ENCODE measurements at regions not wholly inside any gene's neighbourhood (a gene's known extent, or its start where the extent isn't known, plus 50 kb on each side); places are given as distances from the start of the nearest gene placed in this dataset.

DNA sequence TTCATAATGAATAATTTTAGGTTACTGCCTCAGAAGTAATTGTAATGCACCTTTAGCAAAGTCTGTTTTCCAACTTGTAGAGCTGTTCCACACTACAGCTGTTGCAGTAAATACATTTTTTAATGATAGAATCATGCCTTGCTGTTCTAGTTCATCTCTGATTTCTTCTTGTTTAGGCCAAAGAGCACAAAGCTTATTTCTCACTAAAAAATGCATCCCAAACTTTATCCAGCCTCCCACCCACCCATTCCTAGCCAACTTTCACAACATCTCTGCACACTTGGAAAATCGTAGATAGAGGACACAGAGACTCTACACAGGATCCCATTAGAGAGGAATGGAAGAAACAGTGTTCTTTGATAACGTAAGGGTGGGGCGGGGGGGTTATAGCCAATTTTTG is 252.2 kb upstream of the DYNLRB2 start (continued):
- TF ChIP-seq, protein P1, sequence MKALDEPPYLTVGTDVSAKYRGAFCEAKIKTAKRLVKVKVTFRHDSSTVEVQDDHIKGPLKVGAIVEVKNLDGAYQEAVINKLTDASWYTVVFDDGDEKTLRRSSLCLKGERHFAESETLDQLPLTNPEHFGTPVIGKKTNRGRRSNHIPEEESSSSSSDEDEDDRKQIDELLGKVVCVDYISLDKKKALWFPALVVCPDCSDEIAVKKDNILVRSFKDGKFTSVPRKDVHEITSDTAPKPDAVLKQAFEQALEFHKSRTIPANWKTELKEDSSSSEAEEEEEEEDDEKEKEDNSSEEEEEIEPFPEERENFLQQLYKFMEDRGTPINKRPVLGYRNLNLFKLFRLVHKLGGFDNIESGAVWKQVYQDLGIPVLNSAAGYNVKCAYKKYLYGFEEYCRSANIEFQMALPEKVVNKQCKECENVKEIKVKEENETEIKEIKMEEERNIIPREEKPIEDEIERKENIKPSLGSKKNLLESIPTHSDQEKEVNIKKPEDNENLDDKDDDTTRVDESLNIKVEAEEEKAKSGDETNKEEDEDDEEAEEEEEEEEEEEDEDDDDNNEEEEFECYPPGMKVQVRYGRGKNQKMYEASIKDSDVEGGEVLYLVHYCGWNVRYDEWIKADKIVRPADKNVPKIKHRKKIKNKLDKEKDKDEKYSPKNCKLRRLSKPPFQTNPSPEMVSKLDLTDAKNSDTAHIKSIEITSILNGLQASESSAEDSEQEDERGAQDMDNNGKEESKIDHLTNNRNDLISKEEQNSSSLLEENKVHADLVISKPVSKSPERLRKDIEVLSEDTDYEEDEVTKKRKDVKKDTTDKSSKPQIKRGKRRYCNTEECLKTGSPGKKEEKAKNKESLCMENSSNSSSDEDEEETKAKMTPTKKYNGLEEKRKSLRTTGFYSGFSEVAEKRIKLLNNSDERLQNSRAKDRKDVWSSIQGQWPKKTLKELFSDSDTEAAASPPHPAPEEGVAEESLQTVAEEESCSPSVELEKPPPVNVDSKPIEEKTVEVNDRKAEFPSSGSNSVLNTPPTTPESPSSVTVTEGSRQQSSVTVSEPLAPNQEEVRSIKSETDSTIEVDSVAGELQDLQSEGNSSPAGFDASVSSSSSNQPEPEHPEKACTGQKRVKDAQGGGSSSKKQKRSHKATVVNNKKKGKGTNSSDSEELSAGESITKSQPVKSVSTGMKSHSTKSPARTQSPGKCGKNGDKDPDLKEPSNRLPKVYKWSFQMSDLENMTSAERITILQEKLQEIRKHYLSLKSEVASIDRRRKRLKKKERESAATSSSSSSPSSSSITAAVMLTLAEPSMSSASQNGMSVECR (CRISPR knock-in tag; IDR thresholded peaks at IDR 0.05; ENCODE audit: borderline replicate concordance), result no peak
- TF ChIP-seq, protein P2, sequence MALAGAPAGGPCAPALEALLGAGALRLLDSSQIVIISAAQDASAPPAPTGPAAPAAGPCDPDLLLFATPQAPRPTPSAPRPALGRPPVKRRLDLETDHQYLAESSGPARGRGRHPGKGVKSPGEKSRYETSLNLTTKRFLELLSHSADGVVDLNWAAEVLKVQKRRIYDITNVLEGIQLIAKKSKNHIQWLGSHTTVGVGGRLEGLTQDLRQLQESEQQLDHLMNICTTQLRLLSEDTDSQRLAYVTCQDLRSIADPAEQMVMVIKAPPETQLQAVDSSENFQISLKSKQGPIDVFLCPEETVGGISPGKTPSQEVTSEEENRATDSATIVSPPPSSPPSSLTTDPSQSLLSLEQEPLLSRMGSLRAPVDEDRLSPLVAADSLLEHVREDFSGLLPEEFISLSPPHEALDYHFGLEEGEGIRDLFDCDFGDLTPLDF (CRISPR knock-in tag; IDR thresholded peaks at IDR 0.05), result no peak
- TF ChIP-seq ESRRA (CRISPR knock-in tag; IDR thresholded peaks at IDR 0.05; ENCODE audit: borderline replicate concordance) (no peak), TEAD4 (CRISPR knock-in tag; IDR thresholded peaks at IDR 0.05) (no peak), TEAD1 (CRISPR knock-in tag; IDR thresholded peaks at IDR 0.05) (no peak), NFATC4 (CRISPR knock-in tag; IDR thresholded peaks at IDR 0.05) (no peak), NFE2L1 (CRISPR knock-in tag; IDR thresholded peaks at IDR 0.05) (no peak)

DNA sequence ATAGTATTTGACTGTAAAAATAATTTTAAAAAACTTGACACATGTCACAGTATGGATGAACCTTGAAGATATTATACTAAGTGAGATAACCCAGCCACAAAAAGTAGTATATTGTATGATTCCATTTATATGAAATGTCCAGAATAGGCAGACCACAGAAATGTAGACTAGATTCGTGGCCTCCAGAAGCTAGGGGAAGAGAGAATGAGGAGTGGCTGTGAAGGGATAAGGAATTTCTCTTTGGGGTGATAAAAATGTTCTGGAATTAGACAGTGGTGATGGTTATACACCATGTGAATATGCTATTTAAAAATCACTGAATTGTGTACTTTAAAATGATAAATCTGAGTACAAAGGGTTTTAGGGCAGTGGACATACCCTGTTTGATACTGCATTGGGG is 253.1 kb upstream of the DYNLRB2 start:
- no peak overlapping the region for H3K27ac Mint-ChIP-seq
- H3K4me3 Mint-ChIP-seq, result no peak overlapping the region
- no peak for DNase-seq (ENCODE audit: low spot score)
- ATAC-seq, result no peak
- CTCF ChIA-PET, result no interaction called here
- H3K9me3 Mint-ChIP-seq, result peaks cover 4% of the 10 kb centered on the region; the same call in 1 of the 2 replicates
- no peak for TF ChIP-seq SP1 (CRISPR knock-in tag; conservative IDR thresholded peaks at IDR 0.05)
- TF ChIP-seq, protein P3, sequence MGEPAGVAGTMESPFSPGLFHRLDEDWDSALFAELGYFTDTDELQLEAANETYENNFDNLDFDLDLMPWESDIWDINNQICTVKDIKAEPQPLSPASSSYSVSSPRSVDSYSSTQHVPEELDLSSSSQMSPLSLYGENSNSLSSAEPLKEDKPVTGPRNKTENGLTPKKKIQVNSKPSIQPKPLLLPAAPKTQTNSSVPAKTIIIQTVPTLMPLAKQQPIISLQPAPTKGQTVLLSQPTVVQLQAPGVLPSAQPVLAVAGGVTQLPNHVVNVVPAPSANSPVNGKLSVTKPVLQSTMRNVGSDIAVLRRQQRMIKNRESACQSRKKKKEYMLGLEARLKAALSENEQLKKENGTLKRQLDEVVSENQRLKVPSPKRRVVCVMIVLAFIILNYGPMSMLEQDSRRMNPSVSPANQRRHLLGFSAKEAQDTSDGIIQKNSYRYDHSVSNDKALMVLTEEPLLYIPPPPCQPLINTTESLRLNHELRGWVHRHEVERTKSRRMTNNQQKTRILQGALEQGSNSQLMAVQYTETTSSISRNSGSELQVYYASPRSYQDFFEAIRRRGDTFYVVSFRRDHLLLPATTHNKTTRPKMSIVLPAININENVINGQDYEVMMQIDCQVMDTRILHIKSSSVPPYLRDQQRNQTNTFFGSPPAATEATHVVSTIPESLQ (CRISPR knock-in tag; IDR thresholded peaks at IDR 0.05), result no peak
- no peak for TF ChIP-seq SOX15 (CRISPR knock-in tag; IDR thresholded peaks at IDR 0.05)
- no peak for TF ChIP-seq ATF1 (CRISPR knock-in tag; IDR thresholded peaks at IDR 0.05)
- TF ChIP-seq, protein P4, sequence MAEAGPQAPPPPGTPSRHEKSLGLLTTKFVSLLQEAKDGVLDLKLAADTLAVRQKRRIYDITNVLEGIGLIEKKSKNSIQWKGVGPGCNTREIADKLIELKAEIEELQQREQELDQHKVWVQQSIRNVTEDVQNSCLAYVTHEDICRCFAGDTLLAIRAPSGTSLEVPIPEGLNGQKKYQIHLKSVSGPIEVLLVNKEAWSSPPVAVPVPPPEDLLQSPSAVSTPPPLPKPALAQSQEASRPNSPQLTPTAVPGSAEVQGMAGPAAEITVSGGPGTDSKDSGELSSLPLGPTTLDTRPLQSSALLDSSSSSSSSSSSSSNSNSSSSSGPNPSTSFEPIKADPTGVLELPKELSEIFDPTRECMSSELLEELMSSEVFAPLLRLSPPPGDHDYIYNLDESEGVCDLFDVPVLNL (CRISPR knock-in tag; IDR thresholded peaks at IDR 0.05; ENCODE audit: borderline replicate concordance, low read depth), result no peak
- TF ChIP-seq, protein P5, sequence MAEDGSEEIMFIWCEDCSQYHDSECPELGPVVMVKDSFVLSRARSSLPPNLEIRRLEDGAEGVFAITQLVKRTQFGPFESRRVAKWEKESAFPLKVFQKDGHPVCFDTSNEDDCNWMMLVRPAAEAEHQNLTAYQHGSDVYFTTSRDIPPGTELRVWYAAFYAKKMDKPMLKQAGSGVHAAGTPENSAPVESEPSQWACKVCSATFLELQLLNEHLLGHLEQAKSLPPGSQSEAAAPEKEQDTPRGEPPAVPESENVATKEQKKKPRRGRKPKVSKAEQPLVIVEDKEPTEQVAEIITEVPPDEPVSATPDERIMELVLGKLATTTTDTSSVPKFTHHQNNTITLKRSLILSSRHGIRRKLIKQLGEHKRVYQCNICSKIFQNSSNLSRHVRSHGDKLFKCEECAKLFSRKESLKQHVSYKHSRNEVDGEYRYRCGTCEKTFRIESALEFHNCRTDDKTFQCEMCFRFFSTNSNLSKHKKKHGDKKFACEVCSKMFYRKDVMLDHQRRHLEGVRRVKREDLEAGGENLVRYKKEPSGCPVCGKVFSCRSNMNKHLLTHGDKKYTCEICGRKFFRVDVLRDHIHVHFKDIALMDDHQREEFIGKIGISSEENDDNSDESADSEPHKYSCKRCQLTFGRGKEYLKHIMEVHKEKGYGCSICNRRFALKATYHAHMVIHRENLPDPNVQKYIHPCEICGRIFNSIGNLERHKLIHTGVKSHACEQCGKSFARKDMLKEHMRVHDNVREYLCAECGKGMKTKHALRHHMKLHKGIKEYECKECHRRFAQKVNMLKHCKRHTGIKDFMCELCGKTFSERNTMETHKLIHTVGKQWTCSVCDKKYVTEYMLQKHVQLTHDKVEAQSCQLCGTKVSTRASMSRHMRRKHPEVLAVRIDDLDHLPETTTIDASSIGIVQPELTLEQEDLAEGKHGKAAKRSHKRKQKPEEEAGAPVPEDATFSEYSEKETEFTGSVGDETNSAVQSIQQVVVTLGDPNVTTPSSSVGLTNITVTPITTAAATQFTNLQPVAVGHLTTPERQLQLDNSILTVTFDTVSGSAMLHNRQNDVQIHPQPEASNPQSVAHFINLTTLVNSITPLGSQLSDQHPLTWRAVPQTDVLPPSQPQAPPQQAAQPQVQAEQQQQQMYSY (CRISPR knock-in tag; IDR thresholded peaks at IDR 0.05), result no peak
- no peak for TF ChIP-seq ZNF396 (CRISPR knock-in tag; IDR thresholded peaks at IDR 0.05; ENCODE audit: borderline replicate concordance)
- no peak for TF ChIP-seq SMAD4 (CRISPR knock-in tag; IDR thresholded peaks at IDR 0.05)
- TF ChIP-seq ZNF671 (CRISPR knock-in tag; IDR thresholded peaks at IDR 0.05), result no peak
- no peak for TF ChIP-seq NR2C2 (CRISPR knock-in tag; IDR thresholded peaks at IDR 0.05)
- TF ChIP-seq JUN (CRISPR knock-in tag; IDR thresholded peaks at IDR 0.05), result no peak
- no peak for TF ChIP-seq SMAD3 (CRISPR knock-in tag; IDR thresholded peaks at IDR 0.05; ENCODE audit: borderline replicate concordance)
- no peak for TF ChIP-seq CREB1 (CRISPR knock-in tag; IDR thresholded peaks at IDR 0.05)
- TF ChIP-seq FOXK1 (CRISPR knock-in tag; IDR thresholded peaks at IDR 0.05), result no peak
- TF ChIP-seq ZNF232 (CRISPR knock-in tag; IDR thresholded peaks at IDR 0.05), result no peak
- TF ChIP-seq ZNF219 (CRISPR knock-in tag; IDR thresholded peaks at IDR 0.05; ENCODE audit: borderline replicate concordance), result no peak
- no peak for TF ChIP-seq EMX1 (CRISPR knock-in tag; IDR thresholded peaks at IDR 0.05)
- H3K4me1 Mint-ChIP-seq, result no peaks in the 10 kb centered on the region
- H3K36me3 Mint-ChIP-seq, result no peaks in the 10 kb centered on the region
- POLR2A ChIA-PET, result no interaction called here
- H3K27me3 Mint-ChIP-seq (ENCODE audit: low read depth), result no peaks in the 10 kb centered on the region

All from WTC11 (cell line).